Left ventricle myocardium inferior (tissue), 1 donor: ENCODE measurements at regions not wholly inside any gene's neighbourhood (a gene's known extent, or its start where the extent isn't known, plus 50 kb on each side); places are given as distances from the start of the nearest gene placed in this dataset.

ENCODE experiments used
- DNase-seq: peaks from one replicate; pipeline ENCODE4 v3.0.0-alpha.2; 2020
- H3K27ac ChIP-seq: fragments of 200-600 bp; replicated peaks from 2 replicates; pipeline ENCODE4 v1.8.0; 2021
- H3K27me3 ChIP-seq: fragments of 200-600 bp; 2 replicates; pipeline ENCODE4 v1.8.0; 2021; ENCODE audit warnings: low read depth
- H3K36me3 ChIP-seq: fragments of 200-600 bp; 2 replicates; pipeline ENCODE4 v1.8.0; 2021
- H3K4me1 ChIP-seq: fragments of 200-600 bp; 2 replicates; pipeline ENCODE4 v1.8.0; 2021
- H3K4me3 ChIP-seq: fragments of 200-600 bp; 2 replicates; pipeline ENCODE4 v1.8.0; 2021; ENCODE audit warnings: mild to moderate bottlenecking, moderate library complexity
- H3K9me3 ChIP-seq: fragments of 200-600 bp; replicated peaks from 2 replicates; pipeline ENCODE4 v1.8.0; 2021
- intact Hi-C: fragments of 100-400 bp; cut with micrococcal nuclease; formaldehyde crosslinking; loops from one replicate; pipeline ENCODE4 v1.11.0; 2022
- TF ChIP-seq, protein P1 (sequence below): fragments of 200-600 bp; IDR thresholded peaks from 2 replicates; pipeline ENCODE4 v1.8.0; 2021; ENCODE audit warnings: antibody characterized with exemption, mild to moderate bottlenecking, borderline replicate concordance
- donor health status: DM: no; HTN: yes; CAD: no; lungs with severe emphysema.

DNA sequence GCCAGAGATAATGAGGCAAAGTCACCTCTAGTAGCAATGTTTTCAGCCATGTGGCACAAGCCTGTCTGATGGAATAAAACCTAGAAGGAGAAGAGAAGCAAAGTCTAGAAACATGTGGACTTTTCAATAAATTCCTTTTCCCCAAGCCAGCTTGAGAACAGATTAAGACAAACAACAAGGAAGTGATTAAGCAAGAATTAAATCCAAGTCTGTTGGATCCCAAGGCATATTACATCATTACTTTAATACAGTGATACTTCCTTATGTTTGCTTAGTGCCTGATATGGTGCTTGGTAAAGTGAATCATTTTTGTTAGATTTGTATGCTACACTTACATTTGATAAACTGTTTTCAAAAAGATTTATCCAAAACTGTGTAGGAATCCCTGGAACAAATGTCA is 260.3 kb upstream of the FAM83B start:
- Histone ChIP-seq H3K4me3 (no peak overlapping the region), H3K36me3 (no peaks in the 10 kb centered on the region), H3K9me3 (no peaks in the 10 kb centered on the region), H3K27me3 (no peaks in the 10 kb centered on the region), H3K27ac (no peak overlapping the region), H3K4me1 (no peaks in the 10 kb centered on the region)
- intact Hi-C loops: no loop called here
- no peak for DNase-seq
- TF ChIP-seq, protein P1, sequence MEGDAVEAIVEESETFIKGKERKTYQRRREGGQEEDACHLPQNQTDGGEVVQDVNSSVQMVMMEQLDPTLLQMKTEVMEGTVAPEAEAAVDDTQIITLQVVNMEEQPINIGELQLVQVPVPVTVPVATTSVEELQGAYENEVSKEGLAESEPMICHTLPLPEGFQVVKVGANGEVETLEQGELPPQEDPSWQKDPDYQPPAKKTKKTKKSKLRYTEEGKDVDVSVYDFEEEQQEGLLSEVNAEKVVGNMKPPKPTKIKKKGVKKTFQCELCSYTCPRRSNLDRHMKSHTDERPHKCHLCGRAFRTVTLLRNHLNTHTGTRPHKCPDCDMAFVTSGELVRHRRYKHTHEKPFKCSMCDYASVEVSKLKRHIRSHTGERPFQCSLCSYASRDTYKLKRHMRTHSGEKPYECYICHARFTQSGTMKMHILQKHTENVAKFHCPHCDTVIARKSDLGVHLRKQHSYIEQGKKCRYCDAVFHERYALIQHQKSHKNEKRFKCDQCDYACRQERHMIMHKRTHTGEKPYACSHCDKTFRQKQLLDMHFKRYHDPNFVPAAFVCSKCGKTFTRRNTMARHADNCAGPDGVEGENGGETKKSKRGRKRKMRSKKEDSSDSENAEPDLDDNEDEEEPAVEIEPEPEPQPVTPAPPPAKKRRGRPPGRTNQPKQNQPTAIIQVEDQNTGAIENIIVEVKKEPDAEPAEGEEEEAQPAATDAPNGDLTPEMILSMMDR: no peak

DNA sequence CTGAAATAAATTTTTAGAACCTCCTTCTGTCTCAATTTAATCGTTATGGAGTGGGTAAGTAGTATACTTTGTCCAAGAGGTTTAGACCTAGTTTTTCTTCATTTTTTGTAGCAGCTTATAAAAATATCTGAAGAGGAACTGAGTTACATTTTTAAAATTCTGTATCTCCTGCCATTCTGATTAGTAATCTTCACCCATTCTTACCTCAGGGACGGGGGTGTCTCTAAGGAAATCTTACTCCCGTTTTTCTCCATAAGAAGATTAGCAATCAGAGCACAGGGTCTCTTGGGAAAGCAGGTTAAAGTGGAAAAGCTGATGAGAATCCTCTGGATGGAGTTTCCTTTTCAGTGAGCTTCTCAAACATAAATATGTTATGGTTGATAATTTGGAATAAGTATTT is 259.3 kb upstream of the FAM83B start:
- Histone ChIP-seq H3K27ac (no peak overlapping the region), H3K4me1 (no peaks in the 10 kb centered on the region), H3K36me3 (no peaks in the 10 kb centered on the region), H3K9me3 (no peaks in the 10 kb centered on the region), H3K4me3 (no peak overlapping the region), H3K27me3 (no peaks in the 10 kb centered on the region)
- intact Hi-C loops: no loop called here
- DNase-seq: no peak
- TF ChIP-seq, protein P1: no peak

DNA sequence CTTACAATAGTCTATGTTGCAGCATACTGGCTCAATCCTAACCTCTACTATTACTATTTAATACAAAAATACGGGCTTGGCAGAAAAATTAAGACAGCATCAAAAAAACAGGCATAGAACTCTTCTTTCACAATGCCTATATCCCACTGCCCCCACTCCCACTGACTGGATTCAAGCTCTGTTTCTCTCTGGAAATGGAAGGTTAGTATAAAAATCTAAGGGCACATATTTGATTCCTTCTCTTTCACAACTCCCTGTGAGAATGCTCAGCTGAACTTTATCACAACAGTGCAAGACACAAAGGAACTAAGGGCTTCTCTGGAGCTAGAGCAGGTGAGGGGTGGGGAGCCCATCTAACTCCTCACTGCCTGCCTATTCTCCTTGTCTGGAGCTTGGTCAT is 258.4 kb upstream of the FAM83B start:
- Histone ChIP-seq H3K27me3 (no peaks in the 10 kb centered on the region), H3K4me1 (no peaks in the 10 kb centered on the region), H3K27ac (no peak overlapping the region), H3K9me3 (no peaks in the 10 kb centered on the region), H3K36me3 (no peaks in the 10 kb centered on the region), H3K4me3 (no peak overlapping the region)
- no peak for DNase-seq
- intact Hi-C loops: no loop called here
- TF ChIP-seq, protein P1: no peak

DNA sequence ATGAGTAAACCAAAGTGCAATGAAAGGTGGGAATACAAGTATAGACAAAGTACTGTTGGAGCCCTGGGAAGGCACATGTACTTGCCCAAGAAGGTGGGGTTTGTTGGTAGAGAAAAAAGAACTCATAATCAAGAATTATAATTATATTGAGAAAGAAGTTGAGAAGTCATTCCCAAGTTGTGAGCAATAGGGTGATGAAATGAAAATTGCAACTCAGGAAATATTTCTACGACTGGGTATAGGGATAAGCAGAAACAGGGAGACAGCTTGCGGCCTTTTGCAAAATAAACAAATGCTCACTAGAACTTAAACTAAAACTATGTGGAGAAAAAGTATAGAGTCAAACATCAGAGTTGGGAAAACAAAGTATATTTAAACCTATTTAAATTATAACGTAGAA is 250.7 kb upstream of the FAM83B start:
- no peaks in the 10 kb centered on the region for H3K9me3 ChIP-seq
- intact Hi-C loops: loop anchor here (10.0 kb wide), 1 partner anchor 69 kb away; no protein-coding TSS in a partner anchor

DNA sequence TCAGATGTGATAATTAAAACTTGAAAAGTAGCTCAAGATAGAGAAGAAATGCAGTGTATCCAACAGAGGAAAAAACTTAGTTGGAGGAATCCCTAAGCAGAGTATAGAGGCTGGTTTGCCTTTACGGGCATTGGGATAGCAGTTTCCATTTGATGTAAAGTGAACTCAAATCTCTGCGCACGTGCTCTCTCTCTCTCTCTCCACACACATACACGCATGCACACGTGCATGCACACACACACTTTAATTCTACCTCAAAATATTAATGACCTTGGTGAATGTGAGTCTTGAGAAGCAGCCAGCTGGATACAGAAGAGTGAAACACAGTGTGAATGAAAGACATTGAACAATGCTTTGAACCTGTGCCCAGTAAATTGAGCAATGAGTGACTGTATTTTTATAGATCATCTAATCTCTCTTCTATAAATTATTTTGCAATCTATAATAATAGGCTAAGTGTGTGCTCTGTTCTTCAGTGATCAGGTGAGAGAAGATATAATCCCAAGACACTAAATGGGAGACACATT is 247.7 kb upstream of the FAM83B start:
- Histone ChIP-seq H3K4me1 (no peaks in the 10 kb centered on the region), H3K27me3 (no peaks in the 10 kb centered on the region), H3K27ac (no peak overlapping the region), H3K36me3 (no peaks in the 10 kb centered on the region), H3K4me3 (no peak overlapping the region), H3K9me3 (no peaks in the 10 kb centered on the region)
- no peak for DNase-seq
- intact Hi-C loops: loop anchor here (10.0 kb wide), 1 partner anchor 66 kb away; no protein-coding TSS in a partner anchor
- TF ChIP-seq, protein P1: no peak

More for the DNA sequence above, 250.7 kb upstream of the FAM83B start:
- H3K36me3 ChIP-seq: no peaks in the 10 kb centered on the region
- H3K4me3 ChIP-seq: no peak overlapping the region
- no peak for DNase-seq
- no peaks in the 10 kb centered on the region for H3K4me1 ChIP-seq
- no peak overlapping the region for H3K27ac ChIP-seq
- TF ChIP-seq, protein P1: no peak
- no peaks in the 10 kb centered on the region for H3K27me3 ChIP-seq
